Parathyroid adenoma (tissue), 2 donors: ENCODE measurements at regions not wholly inside any gene's neighbourhood (a gene's known extent, or its start where the extent isn't known, plus 50 kb on each side); places are given as distances from the start of the nearest gene placed in this dataset.

Experiments
- H2AFZ ChIP-seq: fragments of 300-600 bp; sonication (generic); one replicate; pipeline ENCODE4 v1.7.0; 2017; ENCODE audit warnings: antibody characterized with exemption, mild to moderate bottlenecking
- H3K27ac ChIP-seq: fragments of 300-600 bp; sonication (generic); one replicate; pipeline ENCODE4 v1.7.0; 2017
- H3K27me3 ChIP-seq: fragments of 300-600 bp; sonication (generic); one replicate; pipeline ENCODE4 v1.7.0; 2017; ENCODE audit warnings: low read length; ENCODE audit not compliant: control insufficient read depth, insufficient read depth
- H3K36me3 ChIP-seq: fragments of 300-600 bp; sonication (generic); one replicate; pipeline ENCODE4 v1.7.0; 2017; ENCODE audit warnings: low read length; ENCODE audit not compliant: control insufficient read depth, insufficient read depth
- H3K4me1 ChIP-seq: fragments of 300-600 bp; sonication (generic); one replicate; pipeline ENCODE4 v1.7.0; 2017; ENCODE audit warnings: control low read depth
- H3K4me2 ChIP-seq: fragments of 300-600 bp; sonication (generic); one replicate; pipeline ENCODE4 v1.7.0; 2017; ENCODE audit warnings: low read length
- H3K4me3 ChIP-seq: fragments of 300-600 bp; sonication (generic); one replicate; pipeline ENCODE4 v1.7.0; 2017; ENCODE audit warnings: low read depth, low read length
- H3K79me2 ChIP-seq: fragments of 300-600 bp; sonication (generic); one replicate; pipeline ENCODE4 v1.7.0; 2017; ENCODE audit warnings: control low read depth
- H3K9ac ChIP-seq: fragments of 300-600 bp; sonication (generic); one replicate; pipeline ENCODE4 v1.7.0; 2017; ENCODE audit warnings: mild to moderate bottlenecking
- H3K9me3 ChIP-seq: fragments of 300-600 bp; sonication (generic); one replicate; pipeline ENCODE4 v1.7.0; 2017; ENCODE audit warnings: low read length; ENCODE audit not compliant: control insufficient read depth
- CTCF ChIP-seq: fragments of 300-600 bp; sonication (generic); IDR thresholded peaks from one replicate; pipeline ENCODE4 v1.7.0; 2017; ENCODE audit warnings: antibody characterized with exemption, mild to moderate bottlenecking
- donor health status: primary hyperparathyroidism.

- H3K4me3 ChIP-seq: no peak overlapping the region
- no peaks in the 10 kb centered on the region for H3K4me1 ChIP-seq
- no peaks in the 10 kb centered on the region for H3K36me3 ChIP-seq
- no peaks in the 10 kb centered on the region for H3K9me3 ChIP-seq
- H2AFZ ChIP-seq: no peak overlapping the region
- no peak for TF ChIP-seq CTCF
- no peaks in the 10 kb centered on the region for H3K27me3 ChIP-seq
- H3K27ac ChIP-seq: no peak overlapping the region
- no peak overlapping the region for H3K4me2 ChIP-seq
- no peaks in the 10 kb centered on the region for H3K79me2 ChIP-seq
- H3K9ac ChIP-seq: no peak overlapping the region
Observed at GRCh38 chr20:10928841-10929421, 255.1 kb upstream of the JAG1 start.

GRCh38 chr20:10935658-10936402 is 262.0 kb upstream of the JAG1 start:
- H3K4me3 ChIP-seq: no peak overlapping the region
- H3K4me2 ChIP-seq: no peak overlapping the region
- no peaks in the 10 kb centered on the region for H3K27me3 ChIP-seq
- no peak overlapping the region for H3K27ac ChIP-seq
- H3K79me2 ChIP-seq: no peaks in the 10 kb centered on the region
- no peaks in the 10 kb centered on the region for H3K36me3 ChIP-seq
- H2AFZ ChIP-seq: no peak overlapping the region
- no peak for TF ChIP-seq CTCF
- H3K4me1 ChIP-seq: no peaks in the 10 kb centered on the region
- no peaks in the 10 kb centered on the region for H3K9me3 ChIP-seq
- no peak overlapping the region for H3K9ac ChIP-seq

GRCh38 chr20:10936786-10937185 is 263.0 kb upstream of the JAG1 start:
- Histone ChIP-seq H2AFZ (no peak overlapping the region), H3K4me2 (no peak overlapping the region), H3K4me3 (no peak overlapping the region), H3K36me3 (no peaks in the 10 kb centered on the region), H3K9ac (no peak overlapping the region), H3K27me3 (no peaks in the 10 kb centered on the region), H3K9me3 (no peaks in the 10 kb centered on the region), H3K4me1 (no peaks in the 10 kb centered on the region), H3K79me2 (no peaks in the 10 kb centered on the region), H3K27ac (no peak overlapping the region)
- TF ChIP-seq CTCF: no peak

GRCh38 chr20:10939331-10939941 is 265.6 kb upstream of the JAG1 start:
- no peaks in the 10 kb centered on the region for H3K27me3 ChIP-seq
- no peak overlapping the region for H2AFZ ChIP-seq
- H3K79me2 ChIP-seq: no peaks in the 10 kb centered on the region
- no peaks in the 10 kb centered on the region for H3K4me1 ChIP-seq
- no peak overlapping the region for H3K4me2 ChIP-seq
- H3K36me3 ChIP-seq: no peaks in the 10 kb centered on the region
- H3K27ac ChIP-seq: no peak overlapping the region
- no peak overlapping the region for H3K9ac ChIP-seq
- no peaks in the 10 kb centered on the region for H3K9me3 ChIP-seq
- TF ChIP-seq CTCF: no peak
- no peak overlapping the region for H3K4me3 ChIP-seq
